Fibroblast of lung (primary cell): ENCODE measurements at regions not wholly inside any gene's neighbourhood (a gene's known extent, or its start where the extent isn't known, plus 50 kb on each side); places are given as distances from the start of the nearest gene placed in this dataset.

Experiments used
- DNase-seq, 2 donors: peaks; one replicate each; pipeline versions ENCODE4 v3.0.0 to v3.0.0-alpha.2; 2010; ENCODE audit warnings: low read depth in 2 of 2
- H2AFZ ChIP-seq: 2 replicates; pipeline ENCODE4 v1.5.1; 2012; ENCODE audit warnings: low read length, control low read depth, inconsistent platforms
- H3K27ac ChIP-seq: 2 replicates; pipeline ENCODE4 v1.5.1; 2011; ENCODE audit warnings: low read length, control low read depth; ENCODE audit not compliant: insufficient read depth
- H3K27me3 ChIP-seq: 2 replicates; pipeline ENCODE4 v1.5.1; 2011; ENCODE audit warnings: mild to moderate bottlenecking, low read length; ENCODE audit not compliant: control insufficient read depth, insufficient read depth
- H3K36me3 ChIP-seq: 2 replicates; pipeline ENCODE4 v1.5.1; 2011; ENCODE audit warnings: low read length; ENCODE audit not compliant: control insufficient read depth, insufficient read depth
- H3K4me1 ChIP-seq: 2 replicates; pipeline ENCODE4 v1.5.1; 2011; ENCODE audit warnings: low read length; ENCODE audit not compliant: control insufficient read depth, insufficient read depth; ENCODE audit errors: extremely low read depth
- H3K4me2 ChIP-seq: 2 replicates; pipeline ENCODE4 v1.5.1; 2011; ENCODE audit warnings: low read length, control low read depth; ENCODE audit not compliant: insufficient read depth; ENCODE audit errors: extremely low read depth
- H3K4me3 ChIP-seq, 4 experiments: fragments of 200-600 bp in 1 of 4; sonication (generic) in 1 of 4; replicated peaks in 1 of 4; 2 replicates each; pipeline ENCODE4 v1.5.1; 2011 to 2016; ENCODE audit warnings: low read length in 4 of 4, low read depth in 3 of 4, mild to moderate bottlenecking in 3 of 4, control low read depth in 2 of 4, inconsistent platforms in 1 of 4, mixed read lengths in 1 of 4; ENCODE audit not compliant: insufficient read depth in 1 of 4; ENCODE audit errors: control extremely low read depth in 1 of 4
- H3K79me2 ChIP-seq: 2 replicates; pipeline ENCODE4 v1.5.1; 2012; ENCODE audit warnings: mild to moderate bottlenecking, low read length, inconsistent platforms; ENCODE audit not compliant: control insufficient read depth, insufficient read depth
- H3K9ac ChIP-seq: 2 replicates; pipeline ENCODE4 v1.5.1; 2011; ENCODE audit warnings: mild to moderate bottlenecking, low read length, control low read depth; ENCODE audit not compliant: insufficient read depth
- H3K9me3 ChIP-seq: 2 replicates; pipeline ENCODE4 v1.5.1; 2012; ENCODE audit warnings: low read depth, low read length; ENCODE audit not compliant: control insufficient read depth, insufficient read depth
- H4K20me1 ChIP-seq: 2 replicates; pipeline ENCODE4 v1.5.1; 2011; ENCODE audit warnings: low read length; ENCODE audit not compliant: control insufficient read depth, insufficient read depth; ENCODE audit errors: extremely low read depth
- EZH2 ChIP-seq: IDR thresholded peaks from 2 replicates; pipeline ENCODE4 v1.5.1; 2012; ENCODE audit warnings: low read length, control low read depth, mild to moderate bottlenecking; ENCODE audit errors: missing control alignments
- TF ChIP-seq, protein P1 (sequence below), 2 donors: IDR thresholded peaks in 1 of 2; conservative IDR thresholded peaks in 1 of 2; 1 replicate in 1 of 2; 2 replicates in 1 of 2; pipeline ENCODE4 v1.5.1; 2011 to 2012; ENCODE audit warnings: low read length in 2 of 2, control low read depth in 1 of 2, inconsistent platforms in 1 of 2, low read depth in 1 of 2, mild to moderate bottlenecking in 1 of 2

- Histone ChIP-seq H3K9ac (no peak overlapping the region), H2AFZ (no peak overlapping the region), H3K79me2 (no peaks in the 10 kb centered on the region), H3K4me3 (peak overlapping the region in 1 of 4 experiments; percentile 26), H3K27me3 (no peaks in the 10 kb centered on the region), H3K4me1 (no peaks in the 10 kb centered on the region), H3K9me3 (no peaks in the 10 kb centered on the region), H3K36me3 (no peaks in the 10 kb centered on the region), H4K20me1 (no peaks in the 10 kb centered on the region), H3K4me2 (no peak overlapping the region), H3K27ac (no peak overlapping the region)
- peak in 1 of 2 donors; percentile 30 for DNase-seq
- TF ChIP-seq, protein P1, sequence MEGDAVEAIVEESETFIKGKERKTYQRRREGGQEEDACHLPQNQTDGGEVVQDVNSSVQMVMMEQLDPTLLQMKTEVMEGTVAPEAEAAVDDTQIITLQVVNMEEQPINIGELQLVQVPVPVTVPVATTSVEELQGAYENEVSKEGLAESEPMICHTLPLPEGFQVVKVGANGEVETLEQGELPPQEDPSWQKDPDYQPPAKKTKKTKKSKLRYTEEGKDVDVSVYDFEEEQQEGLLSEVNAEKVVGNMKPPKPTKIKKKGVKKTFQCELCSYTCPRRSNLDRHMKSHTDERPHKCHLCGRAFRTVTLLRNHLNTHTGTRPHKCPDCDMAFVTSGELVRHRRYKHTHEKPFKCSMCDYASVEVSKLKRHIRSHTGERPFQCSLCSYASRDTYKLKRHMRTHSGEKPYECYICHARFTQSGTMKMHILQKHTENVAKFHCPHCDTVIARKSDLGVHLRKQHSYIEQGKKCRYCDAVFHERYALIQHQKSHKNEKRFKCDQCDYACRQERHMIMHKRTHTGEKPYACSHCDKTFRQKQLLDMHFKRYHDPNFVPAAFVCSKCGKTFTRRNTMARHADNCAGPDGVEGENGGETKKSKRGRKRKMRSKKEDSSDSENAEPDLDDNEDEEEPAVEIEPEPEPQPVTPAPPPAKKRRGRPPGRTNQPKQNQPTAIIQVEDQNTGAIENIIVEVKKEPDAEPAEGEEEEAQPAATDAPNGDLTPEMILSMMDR (conservative IDR thresholded peaks at IDR 0.05 in 1 of 2, IDR thresholded peaks at IDR 0.05 in 1 of 2; ENCODE audit: low read depth in 1 of 2, low read length in 2 of 2): no peak
- TF ChIP-seq EZH2: no peak
These were observed 1133.3 kb upstream of the ADGRB3 start for GRCh38 chr6:67501755-67502154.

- Histone ChIP-seq H3K4me1 (no peaks in the 10 kb centered on the region), H3K9me3 (no peaks in the 10 kb centered on the region), H3K79me2 (no peaks in the 10 kb centered on the region), H4K20me1 (no peaks in the 10 kb centered on the region), H3K4me3 (no peak overlapping the region), H2AFZ (no peak overlapping the region), H3K27ac (no peak overlapping the region), H3K4me2 (no peak overlapping the region), H3K9ac (no peak overlapping the region), H3K27me3 (no peaks in the 10 kb centered on the region), H3K36me3 (no peaks in the 10 kb centered on the region)
- TF ChIP-seq, protein P1 (conservative IDR thresholded peaks at IDR 0.05 in 1 of 2, IDR thresholded peaks at IDR 0.05 in 1 of 2; ENCODE audit: low read depth in 1 of 2, low read length in 2 of 2): no peak
- no peak for TF ChIP-seq EZH2
- no peak for DNase-seq
These were observed 1137.3 kb upstream of the ADGRB3 start for GRCh38 chr6:67497749-67498148.

GRCh38 chr6:67496191-67496590, 1138.9 kb upstream of the ADGRB3 start:
- no peak overlapping the region for H3K9ac ChIP-seq
- no peak overlapping the region for H3K4me2 ChIP-seq
- no peaks in the 10 kb centered on the region for H3K79me2 ChIP-seq
- H3K27me3 ChIP-seq: no peaks in the 10 kb centered on the region
- H3K4me1 ChIP-seq: no peaks in the 10 kb centered on the region
- H4K20me1 ChIP-seq: no peaks in the 10 kb centered on the region
- H3K36me3 ChIP-seq: no peaks in the 10 kb centered on the region
- no peak for TF ChIP-seq EZH2
- H2AFZ ChIP-seq: no peak overlapping the region
- no peak overlapping the region for H3K4me3 ChIP-seq
- H3K9me3 ChIP-seq: no peaks in the 10 kb centered on the region
- H3K27ac ChIP-seq: no peak overlapping the region
- no peak for DNase-seq
